WTC11 (cell line): ENCODE measurements at regions not wholly inside any gene's neighbourhood (a gene's known extent, or its start where the extent isn't known, plus 50 kb on each side); places are given as distances from the start of the nearest gene placed in this dataset.

ENCODE experiments used
- ATAC-seq: fragments of 200-7000 bp; cut with Tn5 transposase; 2 replicates; pipeline ENCODE4 v1.10.0; 2021; ENCODE audit warnings: mild to moderate bottlenecking, moderate library complexity
- CTCF ChIA-PET: fragments of 300-600 bp; sonication (Branson Sonifier 250); formaldehyde crosslinking; loops from one replicate; lab custom pipeline; 2021; ENCODE audit warnings: antibody characterized with exemption; lab: Charles Lee
- POLR2A ChIA-PET: fragments of 350-600 bp; sonication (Branson Sonifier 250); formaldehyde crosslinking; loops from one replicate; lab custom pipeline; 2021; ENCODE audit warnings: antibody characterized with exemption; lab: Charles Lee
- DNase-seq: peaks from one replicate; pipeline ENCODE4 v3.0.0; 2021; ENCODE audit warnings: low spot score
- H3K27ac Mint-ChIP-seq: 2 replicates; pipeline ENCODE4 v1.8.0; 2021; ENCODE audit warnings: mixed read lengths
- H3K27me3 Mint-ChIP-seq: 2 replicates; pipeline ENCODE4 v1.8.0; 2021; ENCODE audit warnings: low read depth, mild to moderate bottlenecking, moderate library complexity, mixed read lengths
- H3K36me3 Mint-ChIP-seq: 2 replicates; pipeline ENCODE4 v1.8.0; 2021; ENCODE audit warnings: mixed read lengths
- H3K4me1 Mint-ChIP-seq: 2 replicates; pipeline ENCODE4 v1.8.0; 2022; ENCODE audit warnings: mixed read lengths
- H3K4me3 Mint-ChIP-seq: 2 replicates; pipeline ENCODE4 v1.8.0; 2021; ENCODE audit warnings: mild to moderate bottlenecking, moderate library complexity, mixed read lengths
- H3K9me3 Mint-ChIP-seq: 2 replicates; pipeline ENCODE4 v1.8.0; 2021; ENCODE audit warnings: mixed read lengths
- CTCF ChIP-seq: fragments of 200-600 bp; IDR thresholded peaks from 2 replicates; pipeline ENCODE4 v1.8.0; 2022; ENCODE audit warnings: antibody characterized with exemption
- FOXP1 ChIP-seq: sonication (generic); formaldehyde crosslinking; IDR thresholded peaks from 2 replicates; pipeline ENCODE4 v1.8.0; 2022; ENCODE audit warnings: missing genetic modification reagents, mild to moderate bottlenecking, moderate library complexity, borderline replicate concordance
- IRF2 ChIP-seq: sonication (generic); formaldehyde crosslinking; IDR thresholded peaks from 2 replicates; pipeline ENCODE4 v1.8.0; 2022; ENCODE audit warnings: low read depth, missing genetic modification reagents, borderline replicate concordance
- JUN ChIP-seq: sonication (generic); formaldehyde crosslinking; IDR thresholded peaks from 2 replicates; pipeline ENCODE4 v1.8.0; 2023; ENCODE audit warnings: mild to moderate bottlenecking, missing genetic modification reagents
- NR3C1 ChIP-seq: sonication (generic); formaldehyde crosslinking; conservative IDR thresholded peaks from 2 replicates; pipeline ENCODE4 v1.8.1; 2023; ENCODE audit warnings: low read depth, mild to moderate bottlenecking, missing genetic modification reagents
- OVOL2 ChIP-seq: fragments of 250-450 bp; sonication (Bioruptor Pico); IDR thresholded peaks from 2 replicates; pipeline ENCODE4 v1.9.0; 2021; ENCODE audit warnings: mild to moderate bottlenecking, borderline replicate concordance
- RELA ChIP-seq: sonication (generic); formaldehyde crosslinking; IDR thresholded peaks from 2 replicates; pipeline ENCODE4 v1.8.1; 2022; ENCODE audit warnings: missing genetic modification reagents, mild to moderate bottlenecking, borderline replicate concordance
- SMAD4 ChIP-seq: sonication (generic); formaldehyde crosslinking; IDR thresholded peaks from 2 replicates; pipeline ENCODE4 v1.8.0; 2022; ENCODE audit warnings: mild to moderate bottlenecking, missing genetic modification reagents
- SP1 ChIP-seq: sonication (generic); formaldehyde crosslinking; conservative IDR thresholded peaks from 2 replicates; pipeline ENCODE4 v1.8.1; 2022; ENCODE audit warnings: missing genetic modification reagents
- TEAD4 ChIP-seq: sonication (generic); formaldehyde crosslinking; IDR thresholded peaks from 2 replicates; pipeline ENCODE4 v1.8.0; 2022; ENCODE audit warnings: mild to moderate bottlenecking, missing genetic modification reagents
- USF2 ChIP-seq: sonication (generic); formaldehyde crosslinking; IDR thresholded peaks from 2 replicates; pipeline ENCODE4 v1.8.1; 2023; ENCODE audit warnings: mild to moderate bottlenecking, missing genetic modification reagents, moderate library complexity
- ZBTB43 ChIP-seq: sonication (generic); formaldehyde crosslinking; IDR thresholded peaks from 2 replicates; pipeline ENCODE4 v1.8.1; 2023; ENCODE audit warnings: mild to moderate bottlenecking, missing genetic modification reagents
- ZNF138 ChIP-seq: sonication (generic); formaldehyde crosslinking; conservative IDR thresholded peaks from 2 replicates; pipeline ENCODE4 v1.8.1; 2022; ENCODE audit warnings: mild to moderate bottlenecking, moderate library complexity, missing genetic modification reagents
- ZNF416 ChIP-seq: fragments of 250-450 bp; sonication (Bioruptor Pico); IDR thresholded peaks from 2 replicates; pipeline ENCODE4 v1.9.0; 2021; ENCODE audit warnings: mild to moderate bottlenecking, inconsistent platforms
- ZNF671 ChIP-seq: fragments of 250-450 bp; sonication (Bioruptor Pico); IDR thresholded peaks from 2 replicates; pipeline ENCODE4 v1.8.0; 2021; ENCODE audit warnings: mild to moderate bottlenecking
- TF ChIP-seq, protein P1 (sequence below): sonication (generic); formaldehyde crosslinking; IDR thresholded peaks from 2 replicates; pipeline ENCODE4 v1.8.0; 2023; ENCODE audit warnings: missing genetic modification reagents
- TF ChIP-seq, protein P2 (sequence below): sonication (generic); formaldehyde crosslinking; IDR thresholded peaks from 2 replicates; pipeline ENCODE4 v1.8.1; 2023; ENCODE audit warnings: mild to moderate bottlenecking, missing genetic modification reagents
- TF ChIP-seq, protein P3 (sequence below): sonication (generic); formaldehyde crosslinking; IDR thresholded peaks from 2 replicates; pipeline ENCODE4 v1.8.0; 2023; ENCODE audit warnings: missing genetic modification reagents, mild to moderate bottlenecking, borderline replicate concordance

- Mint-ChIP-seq H3K4me3 (no peak overlapping the region), H3K4me1 (no peaks in the 10 kb centered on the region), H3K36me3 (no peaks in the 10 kb centered on the region), H3K27me3 (no peaks in the 10 kb centered on the region; the same call in 1 of the 2 replicates), H3K27ac (no peak overlapping the region), H3K9me3 (peaks cover 10% of the 10 kb centered on the region)
- ATAC-seq: no peak
- TF ChIP-seq JUN (CRISPR knock-in tag): no peak
- TF ChIP-seq ZNF671: no peak
- no peak for TF ChIP-seq NR3C1
- no peak for TF ChIP-seq ZNF416 (CRISPR knock-in tag)
- TF ChIP-seq FOXP1 (CRISPR knock-in tag): no peak
- TF ChIP-seq, protein P1, sequence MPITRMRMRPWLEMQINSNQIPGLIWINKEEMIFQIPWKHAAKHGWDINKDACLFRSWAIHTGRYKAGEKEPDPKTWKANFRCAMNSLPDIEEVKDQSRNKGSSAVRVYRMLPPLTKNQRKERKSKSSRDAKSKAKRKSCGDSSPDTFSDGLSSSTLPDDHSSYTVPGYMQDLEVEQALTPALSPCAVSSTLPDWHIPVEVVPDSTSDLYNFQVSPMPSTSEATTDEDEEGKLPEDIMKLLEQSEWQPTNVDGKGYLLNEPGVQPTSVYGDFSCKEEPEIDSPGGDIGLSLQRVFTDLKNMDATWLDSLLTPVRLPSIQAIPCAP (CRISPR knock-in tag): no peak
- TF ChIP-seq RELA: no peak
- TF ChIP-seq, protein P2, sequence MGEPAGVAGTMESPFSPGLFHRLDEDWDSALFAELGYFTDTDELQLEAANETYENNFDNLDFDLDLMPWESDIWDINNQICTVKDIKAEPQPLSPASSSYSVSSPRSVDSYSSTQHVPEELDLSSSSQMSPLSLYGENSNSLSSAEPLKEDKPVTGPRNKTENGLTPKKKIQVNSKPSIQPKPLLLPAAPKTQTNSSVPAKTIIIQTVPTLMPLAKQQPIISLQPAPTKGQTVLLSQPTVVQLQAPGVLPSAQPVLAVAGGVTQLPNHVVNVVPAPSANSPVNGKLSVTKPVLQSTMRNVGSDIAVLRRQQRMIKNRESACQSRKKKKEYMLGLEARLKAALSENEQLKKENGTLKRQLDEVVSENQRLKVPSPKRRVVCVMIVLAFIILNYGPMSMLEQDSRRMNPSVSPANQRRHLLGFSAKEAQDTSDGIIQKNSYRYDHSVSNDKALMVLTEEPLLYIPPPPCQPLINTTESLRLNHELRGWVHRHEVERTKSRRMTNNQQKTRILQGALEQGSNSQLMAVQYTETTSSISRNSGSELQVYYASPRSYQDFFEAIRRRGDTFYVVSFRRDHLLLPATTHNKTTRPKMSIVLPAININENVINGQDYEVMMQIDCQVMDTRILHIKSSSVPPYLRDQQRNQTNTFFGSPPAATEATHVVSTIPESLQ (CRISPR knock-in tag): no peak
- no peak for TF ChIP-seq ZNF138 (CRISPR knock-in tag)
- TF ChIP-seq, protein P3, sequence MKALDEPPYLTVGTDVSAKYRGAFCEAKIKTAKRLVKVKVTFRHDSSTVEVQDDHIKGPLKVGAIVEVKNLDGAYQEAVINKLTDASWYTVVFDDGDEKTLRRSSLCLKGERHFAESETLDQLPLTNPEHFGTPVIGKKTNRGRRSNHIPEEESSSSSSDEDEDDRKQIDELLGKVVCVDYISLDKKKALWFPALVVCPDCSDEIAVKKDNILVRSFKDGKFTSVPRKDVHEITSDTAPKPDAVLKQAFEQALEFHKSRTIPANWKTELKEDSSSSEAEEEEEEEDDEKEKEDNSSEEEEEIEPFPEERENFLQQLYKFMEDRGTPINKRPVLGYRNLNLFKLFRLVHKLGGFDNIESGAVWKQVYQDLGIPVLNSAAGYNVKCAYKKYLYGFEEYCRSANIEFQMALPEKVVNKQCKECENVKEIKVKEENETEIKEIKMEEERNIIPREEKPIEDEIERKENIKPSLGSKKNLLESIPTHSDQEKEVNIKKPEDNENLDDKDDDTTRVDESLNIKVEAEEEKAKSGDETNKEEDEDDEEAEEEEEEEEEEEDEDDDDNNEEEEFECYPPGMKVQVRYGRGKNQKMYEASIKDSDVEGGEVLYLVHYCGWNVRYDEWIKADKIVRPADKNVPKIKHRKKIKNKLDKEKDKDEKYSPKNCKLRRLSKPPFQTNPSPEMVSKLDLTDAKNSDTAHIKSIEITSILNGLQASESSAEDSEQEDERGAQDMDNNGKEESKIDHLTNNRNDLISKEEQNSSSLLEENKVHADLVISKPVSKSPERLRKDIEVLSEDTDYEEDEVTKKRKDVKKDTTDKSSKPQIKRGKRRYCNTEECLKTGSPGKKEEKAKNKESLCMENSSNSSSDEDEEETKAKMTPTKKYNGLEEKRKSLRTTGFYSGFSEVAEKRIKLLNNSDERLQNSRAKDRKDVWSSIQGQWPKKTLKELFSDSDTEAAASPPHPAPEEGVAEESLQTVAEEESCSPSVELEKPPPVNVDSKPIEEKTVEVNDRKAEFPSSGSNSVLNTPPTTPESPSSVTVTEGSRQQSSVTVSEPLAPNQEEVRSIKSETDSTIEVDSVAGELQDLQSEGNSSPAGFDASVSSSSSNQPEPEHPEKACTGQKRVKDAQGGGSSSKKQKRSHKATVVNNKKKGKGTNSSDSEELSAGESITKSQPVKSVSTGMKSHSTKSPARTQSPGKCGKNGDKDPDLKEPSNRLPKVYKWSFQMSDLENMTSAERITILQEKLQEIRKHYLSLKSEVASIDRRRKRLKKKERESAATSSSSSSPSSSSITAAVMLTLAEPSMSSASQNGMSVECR (CRISPR knock-in tag): no peak
- no peak for TF ChIP-seq OVOL2
- TF ChIP-seq IRF2: no peak
- TF ChIP-seq USF2 (CRISPR knock-in tag): no peak
- TF ChIP-seq SP1 (CRISPR knock-in tag): no peak
- TF ChIP-seq TEAD4 (CRISPR knock-in tag): no peak
- no peak for TF ChIP-seq SMAD4 (CRISPR knock-in tag)
- TF ChIP-seq ZBTB43: no peak
- TF ChIP-seq CTCF: no peak
- ChIA-PET CTCF (no interaction called here), POLR2A (no interaction called here)
- DNase-seq: no peak
Measured at GRCh38 chr21:35779690-35780570, 280.4 kb downstream of the SETD4 start.
